ENCODE measurements at regions not wholly inside any gene's neighbourhood (a gene's known extent, or its start where the extent isn't known, plus 50 kb on each side); places are given as distances from the start of the nearest gene placed in this dataset.

GRCh38 chr20:47906348-47906660 is 121.0 kb upstream of the SULF2 start:
- TF ChIP-seq CTCF (IDR thresholded peaks at IDR 0.05) (no peak), POLR2A (IDR thresholded peaks at IDR 0.05) (no peak)

All from esophagus squamous epithelium (tissue), 4 donors.